ENCODE measurements at regions not wholly inside any gene's neighbourhood (a gene's known extent, or its start where the extent isn't known, plus 50 kb on each side); places are given as distances from the start of the nearest gene placed in this dataset.

DNA sequence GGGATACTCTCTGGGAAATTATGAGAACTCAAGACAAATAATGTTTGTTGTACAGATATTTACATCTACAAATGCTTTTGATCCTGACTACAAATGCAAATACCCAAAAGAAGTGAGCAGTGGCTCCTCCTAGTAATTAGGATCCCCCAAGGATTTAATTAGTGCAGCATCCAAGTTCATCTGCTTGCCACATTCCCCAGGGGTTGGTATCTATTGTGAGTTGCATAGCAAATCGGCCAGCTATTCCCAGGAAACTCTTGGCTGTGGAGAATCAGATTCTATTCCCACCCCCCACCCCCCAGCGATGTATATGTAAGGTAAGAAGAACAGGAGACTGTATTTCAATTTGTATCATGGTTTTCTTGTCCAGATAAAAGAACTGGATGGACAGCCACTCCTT is 725.1 kb upstream of the CDH7 start (continued):
- TF ChIP-seq ZNF830 (CRISPR knock-in tag; IDR thresholded peaks at IDR 0.05): no peak
- no peak for TF ChIP-seq MEIS2 (IDR thresholded peaks at IDR 0.05; ENCODE audit: partially characterized antibody)
- no peak for TF ChIP-seq STAT5A (IDR thresholded peaks at IDR 0.05; ENCODE audit: borderline replicate concordance, low read length)
- TF ChIP-seq ZSCAN29 (IDR thresholded peaks at IDR 0.05): no peak

DNA sequence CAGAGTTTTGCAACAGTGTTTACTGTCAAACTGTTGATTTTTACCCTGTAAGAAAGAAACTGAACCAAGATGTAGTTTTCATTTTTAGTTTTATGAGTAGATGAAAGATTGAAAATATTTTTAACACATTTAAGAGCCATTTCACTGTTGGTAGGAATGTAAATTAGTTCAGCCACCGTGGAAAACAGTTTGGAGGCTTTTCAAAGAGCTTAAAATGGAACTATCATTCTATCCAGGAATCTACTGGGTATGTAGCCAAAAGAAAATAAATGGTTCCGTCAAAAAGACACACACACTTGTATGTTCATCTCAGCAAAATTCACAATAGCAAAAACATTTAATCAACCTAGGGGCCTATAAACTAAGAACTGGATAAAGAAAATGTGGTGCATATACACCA is 729.8 kb upstream of the CDH7 start:
- DNase-seq (ENCODE audit: extremely low read depth in 1 of 4, low spot score in 3 of 4) (no peak), FAIRE-seq (no peak), ATAC-seq (no peak)
- no peak overlapping the region for H3K9ac ChIP-seq (ENCODE audit: insufficient read depth in 1 of 2, low read depth in 2 of 2, low read length in 2 of 2)
- no peaks in the 10 kb centered on the region for H3K79me2 ChIP-seq (ENCODE audit: control insufficient read depth, insufficient read depth, low read length)
- ChIA-PET POLR2A (no interaction called here), CTCF (ENCODE audit: low intra/inter-chr PET ratio) (no interaction called here)
- TF ChIP-seq COPS2 (conservative IDR thresholded peaks at IDR 0.05): no peak
- no peak for TF ChIP-seq TAF7 (tag; IDR thresholded peaks at IDR 0.05)
- TF ChIP-seq, protein P1, sequence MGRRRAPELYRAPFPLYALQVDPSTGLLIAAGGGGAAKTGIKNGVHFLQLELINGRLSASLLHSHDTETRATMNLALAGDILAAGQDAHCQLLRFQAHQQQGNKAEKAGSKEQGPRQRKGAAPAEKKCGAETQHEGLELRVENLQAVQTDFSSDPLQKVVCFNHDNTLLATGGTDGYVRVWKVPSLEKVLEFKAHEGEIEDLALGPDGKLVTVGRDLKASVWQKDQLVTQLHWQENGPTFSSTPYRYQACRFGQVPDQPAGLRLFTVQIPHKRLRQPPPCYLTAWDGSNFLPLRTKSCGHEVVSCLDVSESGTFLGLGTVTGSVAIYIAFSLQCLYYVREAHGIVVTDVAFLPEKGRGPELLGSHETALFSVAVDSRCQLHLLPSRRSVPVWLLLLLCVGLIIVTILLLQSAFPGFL (CRISPR knock-in tag; IDR thresholded peaks at IDR 0.05): no peak
- TF ChIP-seq ZFX (CRISPR knock-in tag; IDR thresholded peaks at IDR 0.05): no peak
- no peak for TF ChIP-seq CBFB (CRISPR knock-in tag; IDR thresholded peaks at IDR 0.05)
- H3K36me3 ChIP-seq (ENCODE audit: control insufficient read depth, insufficient read depth, low read length): no peaks in the 10 kb centered on the region
- H3K9me1 ChIP-seq (ENCODE audit: control insufficient read depth, insufficient read depth, low read length): no peaks in the 10 kb centered on the region
- no peak overlapping the region for H2AFZ ChIP-seq (ENCODE audit: low read depth, low read length)
- no peaks in the 10 kb centered on the region for H4K20me1 ChIP-seq (replicated peaks; ENCODE audit: control insufficient read depth, insufficient read depth, low read length)
- H3K27me3 ChIP-seq (ENCODE audit: control insufficient read depth in 2 of 2, insufficient read depth in 2 of 2, low read length in 2 of 2): no peaks in the 10 kb centered on the region
- intact Hi-C loops (cut with micrococcal nuclease): no loop called here
- in situ Hi-C loops (cut with MboI): no loop called here
- no peak overlapping the region for H3K4me3 ChIP-seq
- no peaks in the 10 kb centered on the region for H3K4me1 ChIP-seq (replicated peaks in 1 of 2; ENCODE audit: control insufficient read depth in 2 of 2, insufficient read depth in 2 of 2, low read length in 2 of 2)
- H3K27ac ChIP-seq (ENCODE audit: extremely low read depth, low read depth, low read length): no peak overlapping the region
- BruUV-seq (replicated peaks): no TSS peak
- no peak overlapping the region for H3K4me2 ChIP-seq (ENCODE audit: insufficient read depth, low read length)
- 0% methylated on average over 2 of the region's 2 CpGs for WGBS (ENCODE audit: insufficient coverage, low coverage, missing lambda C conversion rate)
- H3K9me3 ChIP-seq (replicated peaks; ENCODE audit: control insufficient read depth, insufficient read depth, low read depth, low read length): no peaks in the 10 kb centered on the region

All from K562 (cell line).